ENCODE measurements at regions not wholly inside any gene's neighbourhood (a gene's known extent, or its start where the extent isn't known, plus 50 kb on each side); places are given as distances from the start of the nearest gene placed in this dataset.

DNA sequence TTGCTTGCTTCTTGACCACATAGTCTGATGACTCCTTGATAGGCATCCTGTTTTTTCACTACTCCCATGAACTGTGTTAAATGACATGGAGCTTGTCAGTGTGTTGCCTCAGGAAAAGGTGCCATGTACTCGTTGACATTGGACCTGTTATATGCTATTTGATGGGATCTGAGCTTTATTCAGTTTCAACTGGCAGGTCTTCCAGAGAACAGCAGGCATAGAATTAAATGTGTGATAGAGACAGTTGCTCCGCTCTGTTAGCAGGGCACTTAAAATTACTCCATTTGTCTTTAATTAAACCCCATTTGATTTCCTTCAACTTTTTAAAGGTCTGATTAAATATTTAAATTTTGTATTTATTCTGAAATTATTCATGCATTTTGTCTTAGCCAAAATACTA is 189.7 kb upstream of the ADGRL4 start:
- no peak overlapping the region for H3K27ac ChIP-seq
- TF ChIP-seq, protein P1, sequence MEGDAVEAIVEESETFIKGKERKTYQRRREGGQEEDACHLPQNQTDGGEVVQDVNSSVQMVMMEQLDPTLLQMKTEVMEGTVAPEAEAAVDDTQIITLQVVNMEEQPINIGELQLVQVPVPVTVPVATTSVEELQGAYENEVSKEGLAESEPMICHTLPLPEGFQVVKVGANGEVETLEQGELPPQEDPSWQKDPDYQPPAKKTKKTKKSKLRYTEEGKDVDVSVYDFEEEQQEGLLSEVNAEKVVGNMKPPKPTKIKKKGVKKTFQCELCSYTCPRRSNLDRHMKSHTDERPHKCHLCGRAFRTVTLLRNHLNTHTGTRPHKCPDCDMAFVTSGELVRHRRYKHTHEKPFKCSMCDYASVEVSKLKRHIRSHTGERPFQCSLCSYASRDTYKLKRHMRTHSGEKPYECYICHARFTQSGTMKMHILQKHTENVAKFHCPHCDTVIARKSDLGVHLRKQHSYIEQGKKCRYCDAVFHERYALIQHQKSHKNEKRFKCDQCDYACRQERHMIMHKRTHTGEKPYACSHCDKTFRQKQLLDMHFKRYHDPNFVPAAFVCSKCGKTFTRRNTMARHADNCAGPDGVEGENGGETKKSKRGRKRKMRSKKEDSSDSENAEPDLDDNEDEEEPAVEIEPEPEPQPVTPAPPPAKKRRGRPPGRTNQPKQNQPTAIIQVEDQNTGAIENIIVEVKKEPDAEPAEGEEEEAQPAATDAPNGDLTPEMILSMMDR (IDR thresholded peaks at IDR 0.05 in 8 of 11, conservative IDR thresholded peaks at IDR 0.05 in 3 of 11) = no peak
- TF ChIP-seq POLR2AphosphoS5 (IDR thresholded peaks at IDR 0.05) = no peak
- no peak for TF ChIP-seq POLR2A (IDR thresholded peaks at IDR 0.05)
- 75 to 86% (median 79%) methylated on average over 2 of the region's 2 CpGs for WGBS, 5 donors
- no peaks in the 10 kb centered on the region for H3K9me3 ChIP-seq
- peaks cover 0 to 6% (median 0%) of the 10 kb centered on the region in 6 donors for H3K4me1 ChIP-seq
- no peaks in the 10 kb centered on the region for H3K27me3 ChIP-seq (replicated peaks in 1 of 7)
- no peaks in the 10 kb centered on the region for H3K36me3 ChIP-seq
- H3K4me3 ChIP-seq = no peak overlapping the region
- DNase-seq = no peak
- intact Hi-C loops (cut with DNase I; ENCODE audit: low total_unique reads) = loop anchor here (5.0 kb wide), 1 partner anchor 354 kb away; no protein-coding TSS in a partner anchor

DNA sequence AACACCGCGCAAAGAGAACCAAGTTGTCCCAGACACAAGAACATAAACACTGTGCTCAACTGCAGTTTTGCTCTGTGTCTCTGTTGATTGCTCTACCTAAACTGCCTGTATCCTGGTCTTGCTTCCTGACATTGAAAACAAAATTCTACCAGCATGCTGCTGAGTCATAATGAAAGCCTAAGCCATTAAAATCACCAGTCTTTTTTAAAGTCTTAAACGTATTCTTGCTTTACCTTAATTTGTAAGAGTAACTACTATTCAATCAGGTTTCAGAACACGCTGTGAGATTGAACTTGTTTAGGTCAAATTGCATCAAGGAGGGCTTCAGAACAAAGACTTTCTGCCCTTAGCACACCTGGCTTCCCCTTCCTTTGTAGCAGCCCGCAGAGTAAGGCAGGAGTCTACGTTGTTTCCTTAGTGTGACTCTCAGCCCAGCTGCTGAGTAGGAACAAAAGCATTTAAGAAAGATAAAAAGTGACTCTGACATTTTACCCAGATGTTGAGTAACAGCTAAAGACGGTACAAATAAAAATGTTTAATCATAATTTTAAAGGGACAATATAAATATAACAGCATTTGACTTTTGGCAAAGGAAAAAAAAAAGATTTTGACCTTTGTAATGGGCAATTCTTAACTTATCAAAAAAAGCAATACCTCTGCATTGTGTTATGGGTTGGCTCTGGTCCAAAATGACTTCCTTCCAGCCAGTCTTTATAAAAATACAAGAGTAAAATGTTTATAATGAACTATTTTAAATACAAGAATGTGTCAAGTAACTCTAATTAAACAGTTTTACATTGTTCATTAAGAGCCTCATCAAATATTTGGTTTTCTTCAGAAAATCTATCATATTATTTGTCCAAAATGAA is 186.9 kb upstream of the ADGRL4 start:
- DNase-seq = no peak
- peaks cover 0 to 6% (median 0%) of the 10 kb centered on the region in 6 donors for H3K4me1 ChIP-seq
- H3K27ac ChIP-seq = peak overlapping the region in 1 of 8 donors; percentile 7
- TF ChIP-seq POLR2AphosphoS5 (IDR thresholded peaks at IDR 0.05) = no peak
- TF ChIP-seq POLR2A (IDR thresholded peaks at IDR 0.05) = no peak
- TF ChIP-seq, protein P1 (IDR thresholded peaks at IDR 0.05 in 8 of 11, conservative IDR thresholded peaks at IDR 0.05 in 3 of 11) = no peak
- no peaks in the 10 kb centered on the region for H3K36me3 ChIP-seq
- H3K9me3 ChIP-seq = no peaks in the 10 kb centered on the region
- no peaks in the 10 kb centered on the region for H3K27me3 ChIP-seq (replicated peaks in 1 of 7)
- no peak overlapping the region for H3K4me3 ChIP-seq
- 15 to 21% (median 18%) methylated on average over 7 of the region's 7 CpGs for whole genome bisulfite sequencing, 5 donors
- intact Hi-C loops (cut with DNase I; ENCODE audit: low total_unique reads) = no loop called here

DNA sequence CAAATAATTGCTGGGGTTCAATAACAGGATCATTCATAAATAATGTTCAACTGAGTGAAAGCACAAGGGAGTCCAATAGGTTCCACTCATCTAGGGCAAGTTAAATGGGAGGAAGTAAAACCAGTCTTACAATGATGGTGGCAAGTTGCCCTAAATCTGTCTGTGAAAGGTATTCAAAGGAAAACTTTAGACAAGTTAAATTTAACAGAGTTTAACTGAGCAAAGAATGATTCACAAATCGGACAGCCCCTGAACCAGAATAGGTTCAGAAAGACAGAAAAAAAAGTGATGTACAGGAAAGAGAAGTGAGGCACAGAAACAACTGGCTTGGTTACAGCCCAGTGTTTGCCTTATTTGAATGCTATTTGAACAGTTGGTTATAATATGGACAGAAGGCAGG is 183.5 kb upstream of the ADGRL4 start:
- TF ChIP-seq, protein P1 (IDR thresholded peaks at IDR 0.05 in 8 of 11, conservative IDR thresholded peaks at IDR 0.05 in 3 of 11) = no peak
- TF ChIP-seq POLR2AphosphoS5 (IDR thresholded peaks at IDR 0.05) = no peak
- no peak for TF ChIP-seq POLR2A (IDR thresholded peaks at IDR 0.05)
- whole genome bisulfite sequencing, 5 donors = 74 to 94% (median 85%) methylated on average over 1 of the region's 1 CpG
- H3K27ac ChIP-seq = no peak overlapping the region
- intact Hi-C loops (cut with DNase I; ENCODE audit: low total_unique reads) = no loop called here
- H3K27me3 ChIP-seq (replicated peaks in 1 of 7) = no peaks in the 10 kb centered on the region
- no peaks in the 10 kb centered on the region for H3K36me3 ChIP-seq
- H3K4me1 ChIP-seq = peaks cover 0 to 6% (median 0%) of the 10 kb centered on the region in 6 donors
- H3K9me3 ChIP-seq = no peaks in the 10 kb centered on the region
- no peak for DNase-seq
- H3K4me3 ChIP-seq = no peak overlapping the region

DNA sequence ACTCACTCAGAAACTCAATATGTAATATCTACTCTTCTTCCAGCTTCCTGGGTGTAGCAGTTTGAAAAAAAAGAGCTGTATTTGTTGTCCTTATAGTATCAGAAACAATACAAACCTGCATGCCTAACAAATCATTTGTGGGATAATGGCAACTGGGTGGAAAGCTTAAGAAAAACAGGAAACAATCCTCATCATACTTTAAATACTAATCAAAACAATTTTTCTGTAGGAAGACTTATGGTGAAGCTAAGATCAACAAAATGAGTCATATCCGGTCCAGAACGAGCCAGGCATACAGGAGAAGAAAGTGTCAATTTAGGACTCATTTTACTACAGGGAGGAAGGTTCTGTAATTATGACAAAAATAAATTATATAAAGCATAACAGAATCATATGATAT is 181.8 kb upstream of the ADGRL4 start:
- no peak for TF ChIP-seq POLR2AphosphoS5 (IDR thresholded peaks at IDR 0.05)
- TF ChIP-seq POLR2A (IDR thresholded peaks at IDR 0.05) = no peak
- TF ChIP-seq, protein P1 (IDR thresholded peaks at IDR 0.05 in 8 of 11, conservative IDR thresholded peaks at IDR 0.05 in 3 of 11) = no peak
- Histone ChIP-seq H3K4me1 (peaks cover 0 to under 1% (median 0%) of the 10 kb centered on the region in 6 donors), H3K36me3 (no peaks in the 10 kb centered on the region), H3K9me3 (no peaks in the 10 kb centered on the region), H3K27me3 (replicated peaks in 1 of 7) (no peaks in the 10 kb centered on the region), H3K27ac (no peak overlapping the region), H3K4me3 (no peak overlapping the region)
- no peak for DNase-seq
- intact Hi-C loops (cut with DNase I; ENCODE audit: low total_unique reads) = no loop called here
- 50 to 70% (median 62%) methylated on average over 2 of the region's 2 CpGs for WGBS, 5 donors
